Cardiac fibroblast (primary cell): ENCODE measurements at regions not wholly inside any gene's neighbourhood (a gene's known extent, or its start where the extent isn't known, plus 50 kb on each side); places are given as distances from the start of the nearest gene placed in this dataset.

Experiments used
- DNase-seq, 2 donors: peaks; one replicate each; pipeline versions ENCODE4 v3.0.0 to v3.0.0-alpha.2; 2010; ENCODE audit warnings: low read depth in 2 of 2
- H3K4me3 ChIP-seq, 2 donors: replicated peaks in 1 of 2; 1 replicate in 1 of 2; 2 replicates in 1 of 2; pipeline ENCODE4 v1.5.1; 2011; ENCODE audit warnings: low read depth in 2 of 2, low read length in 2 of 2, mild to moderate bottlenecking in 2 of 2, moderate library complexity in 1 of 2
- CTCF ChIP-seq: IDR thresholded peaks from one replicate; pipeline ENCODE4 v1.5.1; 2011; ENCODE audit warnings: low read depth, mild to moderate bottlenecking, low read length, inconsistent platforms

- no peak overlapping the region for H3K4me3 ChIP-seq
- peak in 1 of 2 donors; percentile 32 for DNase-seq
- no peak for TF ChIP-seq CTCF
Observed at GRCh38 chr4:66182636-66183035, 512.3 kb upstream of the EPHA5 start.

- TF ChIP-seq CTCF: no peak
- DNase-seq: peak; percentile 28 to 52
- H3K4me3 ChIP-seq: no peak overlapping the region
Observed at GRCh38 chr4:66178906-66179305, 508.6 kb upstream of the EPHA5 start.

- H3K4me3 ChIP-seq: no peak overlapping the region
- DNase-seq: peak; percentile 42 to 60
- TF ChIP-seq CTCF: peak; percentile 15
Observed at GRCh38 chr4:66169341-66169740, 499.1 kb upstream of the EPHA5 start.

GRCh38 chr4:66164869-66165268 lies 494.6 kb upstream of the EPHA5 start:
- no peak for TF ChIP-seq CTCF
- H3K4me3 ChIP-seq: no peak overlapping the region
- no peak for DNase-seq

- DNase-seq: peak; percentile 25 to 34
- no peak overlapping the region for H3K4me3 ChIP-seq
- TF ChIP-seq CTCF: no peak
Observed at GRCh38 chr4:66160606-66161005, 490.3 kb upstream of the EPHA5 start.

GRCh38 chr4:66157594-66157993 lies 487.3 kb upstream of the EPHA5 start:
- no peak for DNase-seq
- TF ChIP-seq CTCF: no peak
- no peak overlapping the region for H3K4me3 ChIP-seq

GRCh38 chr4:66130042-66130441 lies 459.8 kb upstream of the EPHA5 start:
- H3K4me3 ChIP-seq: no peak overlapping the region
- no peak for DNase-seq
- no peak for TF ChIP-seq CTCF
